ENCODE measurements at regions not wholly inside any gene's neighbourhood (a gene's known extent, or its start where the extent isn't known, plus 50 kb on each side); places are given as distances from the start of the nearest gene placed in this dataset.

GRCh38 chr17:71188811-71189492 lies 931.9 kb upstream of the SOX9 start:
- TF ChIP-seq CTCF (IDR thresholded peaks at IDR 0.05): no peak
- H3K4me1 ChIP-seq (ENCODE audit: control insufficient read depth in 1 of 2, insufficient read depth in 1 of 2, low read depth in 1 of 2, low read length in 1 of 2): no peaks in the 10 kb centered on the region
- no peaks in the 10 kb centered on the region for H3K27me3 ChIP-seq
- no peaks in the 10 kb centered on the region for H3K9me3 ChIP-seq
- no peak overlapping the region for H3K4me3 ChIP-seq (ENCODE audit: low read depth in 1 of 2, low read length in 1 of 2)
- no peaks in the 10 kb centered on the region for H3K36me3 ChIP-seq
- H3K27ac ChIP-seq: no peak overlapping the region

DNA sequence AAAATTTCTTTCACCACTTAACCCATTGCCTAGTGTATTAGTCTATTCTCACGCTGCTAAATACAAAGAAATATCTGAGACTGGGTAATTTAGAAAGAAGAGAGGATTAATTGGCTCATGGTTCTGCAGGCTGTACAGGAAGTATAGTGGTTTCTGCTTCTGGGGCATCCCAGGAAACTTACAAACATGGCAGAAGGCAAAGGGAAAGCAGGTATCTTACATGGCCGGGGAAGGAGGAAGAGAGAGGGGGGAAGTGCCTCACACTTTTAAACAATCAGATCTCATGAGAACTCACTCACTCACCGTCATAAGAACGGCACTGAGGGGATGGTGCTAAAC lies 931.4 kb upstream of the SOX9 start:
- H3K36me3 ChIP-seq: no peaks in the 10 kb centered on the region
- H3K4me1 ChIP-seq (ENCODE audit: control insufficient read depth in 1 of 2, insufficient read depth in 1 of 2, low read depth in 1 of 2, low read length in 1 of 2): no peaks in the 10 kb centered on the region
- TF ChIP-seq CTCF (IDR thresholded peaks at IDR 0.05): no peak
- H3K27ac ChIP-seq: no peak overlapping the region
- H3K27me3 ChIP-seq: no peaks in the 10 kb centered on the region
- no peak overlapping the region for H3K4me3 ChIP-seq (ENCODE audit: low read depth in 1 of 2, low read length in 1 of 2)
- H3K9me3 ChIP-seq: no peaks in the 10 kb centered on the region

DNA sequence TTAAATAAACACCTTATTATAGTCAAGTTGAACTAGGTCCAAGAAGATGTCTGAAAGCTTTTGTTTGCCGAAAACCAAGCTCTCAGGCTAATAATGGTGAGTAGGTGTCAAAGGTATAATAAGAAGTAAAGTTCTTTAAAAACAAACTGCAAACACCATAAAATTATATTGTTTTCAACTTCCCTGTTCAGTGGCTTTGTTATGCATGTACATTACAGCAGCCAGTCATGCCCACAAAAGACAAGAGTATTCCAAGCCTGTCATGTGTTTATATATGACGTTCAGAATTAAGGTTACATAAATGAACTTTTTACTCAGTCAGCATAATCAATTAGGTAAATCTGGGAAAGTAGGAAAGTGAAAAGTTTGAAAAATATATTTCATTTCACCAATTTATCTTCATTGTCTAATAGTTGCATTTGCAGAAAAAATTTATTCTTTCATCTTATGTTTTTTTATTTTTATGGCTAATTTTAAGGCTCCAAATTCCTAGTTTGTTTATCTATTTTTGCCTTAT lies 928.7 kb upstream of the SOX9 start:
- TF ChIP-seq CTCF (IDR thresholded peaks at IDR 0.05): no peak
- H3K4me1 ChIP-seq (ENCODE audit: control insufficient read depth in 1 of 2, insufficient read depth in 1 of 2, low read depth in 1 of 2, low read length in 1 of 2): no peaks in the 10 kb centered on the region

GRCh38 chr17:71192848-71193247 lies 928.0 kb upstream of the SOX9 start:
- no peaks in the 10 kb centered on the region for H3K36me3 ChIP-seq
- H3K4me1 ChIP-seq (ENCODE audit: control insufficient read depth in 1 of 2, insufficient read depth in 1 of 2, low read depth in 1 of 2, low read length in 1 of 2): no peaks in the 10 kb centered on the region
- H3K9me3 ChIP-seq: no peaks in the 10 kb centered on the region
- H3K4me3 ChIP-seq (ENCODE audit: low read depth in 1 of 2, low read length in 1 of 2): no peak overlapping the region
- H3K27ac ChIP-seq: no peak overlapping the region
- TF ChIP-seq CTCF (IDR thresholded peaks at IDR 0.05): no peak
- no peaks in the 10 kb centered on the region for H3K27me3 ChIP-seq

More for the DNA sequence above, 928.7 kb upstream of the SOX9 start:
- Histone ChIP-seq H3K36me3 (no peaks in the 10 kb centered on the region), H3K27me3 (no peaks in the 10 kb centered on the region), H3K9me3 (no peaks in the 10 kb centered on the region), H3K27ac (no peak overlapping the region), H3K4me3 (ENCODE audit: low read depth in 1 of 2, low read length in 1 of 2) (no peak overlapping the region)

DNA sequence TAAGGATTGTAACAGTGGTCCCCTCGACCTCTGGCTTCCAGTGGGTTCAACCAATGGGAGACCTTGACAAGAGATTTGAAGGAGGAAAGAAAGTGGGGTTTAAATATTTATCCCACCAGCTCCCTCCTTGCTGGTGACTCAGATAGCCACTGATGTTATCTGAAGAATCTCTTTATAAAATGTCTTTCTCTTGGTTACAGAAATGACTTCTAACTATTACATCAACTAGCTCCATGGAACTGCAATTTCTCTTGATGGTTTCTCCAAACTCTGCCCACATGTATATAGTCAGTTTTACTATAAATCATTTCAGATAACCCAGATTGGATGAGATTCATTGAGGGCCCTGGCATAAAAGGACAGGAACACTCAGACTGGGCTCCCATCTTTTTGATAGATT lies 920.2 kb upstream of the SOX9 start:
- Histone ChIP-seq H3K4me1 (ENCODE audit: control insufficient read depth in 1 of 2, insufficient read depth in 1 of 2, low read depth in 1 of 2, low read length in 1 of 2) (no peaks in the 10 kb centered on the region), H3K27ac (no peak overlapping the region), H3K36me3 (no peaks in the 10 kb centered on the region), H3K9me3 (no peaks in the 10 kb centered on the region), H3K27me3 (no peaks in the 10 kb centered on the region), H3K4me3 (ENCODE audit: low read depth in 1 of 2, low read length in 1 of 2) (no peak overlapping the region)
- no peak for TF ChIP-seq CTCF (IDR thresholded peaks at IDR 0.05)
